ENCODE measurements at regions not wholly inside any gene's neighbourhood (a gene's known extent, or its start where the extent isn't known, plus 50 kb on each side); places are given as distances from the start of the nearest gene placed in this dataset.
"Not testable (repeated sequence)": the region's sequence is repeated elsewhere in the genome, so short reads cannot be mapped to it uniquely, and the experiment has no call there.

GRCh38 chr2:16383411-16383810 lies 282.2 kb downstream of the CYRIA start:
- TF ChIP-seq, protein P1, sequence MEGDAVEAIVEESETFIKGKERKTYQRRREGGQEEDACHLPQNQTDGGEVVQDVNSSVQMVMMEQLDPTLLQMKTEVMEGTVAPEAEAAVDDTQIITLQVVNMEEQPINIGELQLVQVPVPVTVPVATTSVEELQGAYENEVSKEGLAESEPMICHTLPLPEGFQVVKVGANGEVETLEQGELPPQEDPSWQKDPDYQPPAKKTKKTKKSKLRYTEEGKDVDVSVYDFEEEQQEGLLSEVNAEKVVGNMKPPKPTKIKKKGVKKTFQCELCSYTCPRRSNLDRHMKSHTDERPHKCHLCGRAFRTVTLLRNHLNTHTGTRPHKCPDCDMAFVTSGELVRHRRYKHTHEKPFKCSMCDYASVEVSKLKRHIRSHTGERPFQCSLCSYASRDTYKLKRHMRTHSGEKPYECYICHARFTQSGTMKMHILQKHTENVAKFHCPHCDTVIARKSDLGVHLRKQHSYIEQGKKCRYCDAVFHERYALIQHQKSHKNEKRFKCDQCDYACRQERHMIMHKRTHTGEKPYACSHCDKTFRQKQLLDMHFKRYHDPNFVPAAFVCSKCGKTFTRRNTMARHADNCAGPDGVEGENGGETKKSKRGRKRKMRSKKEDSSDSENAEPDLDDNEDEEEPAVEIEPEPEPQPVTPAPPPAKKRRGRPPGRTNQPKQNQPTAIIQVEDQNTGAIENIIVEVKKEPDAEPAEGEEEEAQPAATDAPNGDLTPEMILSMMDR (IDR thresholded peaks at IDR 0.05; ENCODE audit: low read depth, low read length, missing control alignments) = no peak
- DNase-seq = no peak
- in situ Hi-C loops (cut with HindIII; ENCODE audit: low pct_ligation_motif_present, low sequenced_read_pairs) = no loop called here
- Histone ChIP-seq H3K27me3 (replicated peaks) (no peaks in the 10 kb centered on the region), H3K36me3 (replicated peaks) (no peaks in the 10 kb centered on the region), H3K4me3 (ENCODE audit: low read depth, low read length) (no peak overlapping the region), H3K27ac (no peak overlapping the region)

GRCh38 chr2:16382451-16382850 lies 283.2 kb downstream of the CYRIA start:
- Histone ChIP-seq H3K27ac (no peak overlapping the region), H3K4me3 (ENCODE audit: low read depth, low read length) (no peak overlapping the region), H3K36me3 (replicated peaks) (no peaks in the 10 kb centered on the region), H3K27me3 (replicated peaks) (no peaks in the 10 kb centered on the region)
- in situ Hi-C loops (cut with HindIII; ENCODE audit: low pct_ligation_motif_present, low sequenced_read_pairs) = no loop called here
- no peak for DNase-seq
- TF ChIP-seq, protein P1 (IDR thresholded peaks at IDR 0.05; ENCODE audit: low read depth, low read length, missing control alignments) = no peak

DNA sequence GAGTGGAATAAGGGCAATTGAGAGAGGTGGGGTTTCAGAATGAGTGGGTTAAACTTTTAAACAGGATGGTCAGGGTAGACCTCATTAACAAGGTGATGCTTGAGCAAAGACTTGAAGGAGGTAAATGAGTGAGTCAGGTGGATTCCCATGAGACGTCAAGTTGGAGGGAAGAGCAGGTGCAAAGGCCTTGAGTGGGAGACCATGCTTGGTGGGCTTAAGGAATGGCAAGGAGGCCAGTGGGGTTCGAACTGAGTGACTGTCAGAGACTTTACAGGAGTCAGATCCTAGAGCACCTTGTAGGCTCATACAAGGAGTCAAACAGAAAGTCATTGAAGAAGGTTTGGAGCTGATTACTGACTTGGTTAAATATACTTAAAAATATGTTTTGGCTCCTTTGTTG lies 284.1 kb downstream of the CYRIA start:
- in situ Hi-C loops (cut with HindIII; ENCODE audit: low pct_ligation_motif_present, low sequenced_read_pairs) = no loop called here
- no peaks in the 10 kb centered on the region for H3K27me3 ChIP-seq (replicated peaks)
- H3K36me3 ChIP-seq (replicated peaks) = no peaks in the 10 kb centered on the region
- TF ChIP-seq, protein P1 (IDR thresholded peaks at IDR 0.05; ENCODE audit: low read depth, low read length, missing control alignments) = no peak
- no peak for DNase-seq
- H3K27ac ChIP-seq = no peak overlapping the region
- H3K4me3 ChIP-seq (ENCODE audit: low read depth, low read length) = no peak overlapping the region

GRCh38 chr2:16379901-16380300 lies 285.7 kb downstream of the CYRIA start:
- H3K27ac ChIP-seq; H3K4me3 ChIP-seq (ENCODE audit: low read depth, low read length); DNase-seq; H3K36me3 ChIP-seq (replicated peaks); H3K27me3 ChIP-seq (replicated peaks); in situ Hi-C loops (cut with HindIII; ENCODE audit: low pct_ligation_motif_present, low sequenced_read_pairs): not testable (repeated sequence)

DNA sequence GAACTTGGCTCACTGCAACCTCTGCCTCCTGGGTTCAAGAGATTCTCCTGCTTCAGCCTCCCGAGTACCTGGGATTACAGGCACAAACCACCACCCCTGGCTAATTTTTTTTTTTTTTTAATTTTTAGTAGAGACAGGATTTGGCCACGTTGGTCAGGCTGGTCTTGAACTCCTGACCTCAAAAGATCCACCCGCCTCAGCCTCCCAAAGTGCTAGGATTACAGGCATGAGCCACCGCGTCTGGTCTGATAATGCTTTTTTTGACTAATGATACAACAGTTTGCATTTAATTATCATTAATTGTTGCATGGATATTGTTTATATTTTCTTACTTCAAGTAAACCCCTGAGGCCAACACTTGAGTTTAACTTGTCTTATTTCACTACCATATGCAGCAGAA lies 286.6 kb downstream of the CYRIA start:
- DNase-seq; H3K36me3 ChIP-seq (replicated peaks); H3K4me3 ChIP-seq (ENCODE audit: low read depth, low read length); H3K27me3 ChIP-seq (replicated peaks); in situ Hi-C loops (cut with HindIII; ENCODE audit: low pct_ligation_motif_present, low sequenced_read_pairs); H3K27ac ChIP-seq: not testable (repeated sequence)

- Histone ChIP-seq H3K27ac (no peak overlapping the region), H3K27me3 (replicated peaks) (no peaks in the 10 kb centered on the region), H3K36me3 (replicated peaks) (no peaks in the 10 kb centered on the region), H3K4me3 (ENCODE audit: low read depth, low read length) (no peak overlapping the region)
- in situ Hi-C loops (cut with HindIII; ENCODE audit: low pct_ligation_motif_present, low sequenced_read_pairs) = no loop called here
- no peak for DNase-seq
- TF ChIP-seq, protein P1 (IDR thresholded peaks at IDR 0.05; ENCODE audit: low read depth, low read length, missing control alignments) = no peak
Measured at GRCh38 chr2:16378031-16378430, 287.6 kb downstream of the CYRIA start.

- Histone ChIP-seq H3K27ac (no peak overlapping the region), H3K36me3 (replicated peaks) (no peaks in the 10 kb centered on the region), H3K27me3 (replicated peaks) (no peaks in the 10 kb centered on the region), H3K4me3 (ENCODE audit: low read depth, low read length) (no peak overlapping the region)
- TF ChIP-seq, protein P1 (IDR thresholded peaks at IDR 0.05; ENCODE audit: low read depth, low read length, missing control alignments) = no peak
- in situ Hi-C loops (cut with HindIII; ENCODE audit: low pct_ligation_motif_present, low sequenced_read_pairs) = no loop called here
- no peak for DNase-seq
Measured at GRCh38 chr2:16375981-16376380, 289.7 kb downstream of the CYRIA start.

Measured in brain microvascular endothelial cell (primary cell).